Endothelial cell of umbilical vein (primary cell): ENCODE measurements at regions not wholly inside any gene's neighbourhood (a gene's known extent, or its start where the extent isn't known, plus 50 kb on each side); places are given as distances from the start of the nearest gene placed in this dataset.

Experiments used
- BruUV-seq: library from RNA; stranded (reverse); fragments of 400-500 nt; replicated peaks from 2 replicates; lab custom pipeline; 2021; lab: Mats Ljungman, UMichigan
- CTCF ChIA-PET: fragments of 300-600, 350-600 bp; sonication (Branson Sonifier 250); formaldehyde crosslinking; loops from one replicate; lab custom pipeline; 2021; ENCODE audit warnings: antibody characterized with exemption, inconsistent platforms; lab: Charles Lee
- POLR2A ChIA-PET: fragments of 300-600, 350-600 bp; sonication (Branson Sonifier 250); formaldehyde crosslinking; loops from one replicate; lab custom pipeline; 2021; ENCODE audit warnings: antibody characterized with exemption, inconsistent platforms; lab: Charles Lee
- DNase-seq: peaks from one replicate; pipeline ENCODE4 v3.0.0-alpha.2; 2011; ENCODE audit warnings: low read depth, low spot score
- FAIRE-seq: peaks from 2 replicates; lab custom pipeline; 2011; peaks lifted over from hg19 to GRCh38; lab: Jason Lieb, UNC
- H2AFZ ChIP-seq: 2 replicates; pipeline ENCODE4 v1.6.0; 2012; ENCODE audit warnings: low read depth, low read length, control low read depth, inconsistent platforms
- H3K27ac ChIP-seq: 2 replicates; pipeline ENCODE4 v1.5.1; 2011; ENCODE audit warnings: low read depth, mild to moderate bottlenecking, control low read depth, low read length, moderate library complexity; ENCODE audit not compliant: insufficient read depth
- H3K27me3 ChIP-seq, 2 experiments: 2 replicates each; pipeline versions ENCODE4 v1.6.0 to v1.6.1; 2011; ENCODE audit warnings: low read length in 2 of 2, mixed read lengths in 1 of 2; ENCODE audit not compliant: control insufficient read depth in 2 of 2, insufficient read depth in 2 of 2
- H3K36me3 ChIP-seq, 2 experiments: 2 replicates in 1 of 2; 3 replicates in 1 of 2; pipeline ENCODE4 v1.5.1; 2011; ENCODE audit warnings: low read length in 2 of 2, mild to moderate bottlenecking in 1 of 2, moderate library complexity in 1 of 2; ENCODE audit not compliant: control insufficient read depth in 2 of 2, insufficient read depth in 2 of 2; ENCODE audit errors: extremely low read depth in 1 of 2
- H3K4me1 ChIP-seq: 3 replicates; pipeline ENCODE4 v1.5.1; 2011; ENCODE audit warnings: mild to moderate bottlenecking, low read length; ENCODE audit not compliant: control insufficient read depth, insufficient read depth; ENCODE audit errors: extremely low read depth
- H3K4me2 ChIP-seq: 2 replicates; pipeline ENCODE4 v1.6.1; 2011; ENCODE audit warnings: low read length, control low read depth, mixed read lengths; ENCODE audit not compliant: insufficient read depth
- H3K4me3 ChIP-seq, 3 experiments: fragments of 200-600 bp in 1 of 3; sonication (generic), shearing (Covaris generic) in 1 of 3; replicated peaks in 1 of 3; 2 replicates each; pipeline ENCODE4 v1.5.1; 2011 to 2016; ENCODE audit warnings: control low read depth in 3 of 3, low read length in 3 of 3, mild to moderate bottlenecking in 2 of 3, inconsistent platforms in 1 of 3, low read depth in 1 of 3, moderate library complexity in 1 of 3; ENCODE audit not compliant: insufficient read depth in 1 of 3
- H3K79me2 ChIP-seq: 2 replicates; pipeline ENCODE4 v1.6.0; 2012; ENCODE audit warnings: low read length, inconsistent platforms; ENCODE audit not compliant: control insufficient read depth, insufficient read depth
- H3K9ac ChIP-seq: replicated peaks from 2 replicates; pipeline ENCODE3; 2011; ENCODE audit warnings: low read length, control low read depth; ENCODE audit not compliant: insufficient read depth; ENCODE audit errors: extremely low read depth
- H3K9me1 ChIP-seq: replicated peaks from 3 replicates; pipeline ENCODE4 v1.6.0; 2011; ENCODE audit warnings: mild to moderate bottlenecking, low read length; ENCODE audit not compliant: control insufficient read depth, insufficient read depth; ENCODE audit errors: extremely low read depth
- H3K9me3 ChIP-seq: replicated peaks from 2 replicates; pipeline ENCODE4 v1.5.1; 2012; ENCODE audit warnings: low read length, inconsistent platforms; ENCODE audit not compliant: control insufficient read depth, insufficient read depth
- H4K20me1 ChIP-seq: replicated peaks from 2 replicates; pipeline ENCODE3; 2011; ENCODE audit warnings: mild to moderate bottlenecking, low read length; ENCODE audit not compliant: control insufficient read depth, insufficient read depth; ENCODE audit errors: extremely low read depth
- CTCF ChIP-seq, 2 donors: IDR thresholded peaks; 1 replicate in 1 of 2; 2 replicates in 1 of 2; pipeline ENCODE4 v1.5.1; 2011; ENCODE audit warnings: low read length in 2 of 2, mild to moderate bottlenecking in 2 of 2, moderate library complexity in 2 of 2, control low read depth in 1 of 2, inconsistent platforms in 1 of 2, low read depth in 1 of 2; ENCODE audit not compliant: insufficient read depth in 1 of 2; ENCODE audit errors: extremely low read depth in 1 of 2
- EZH2 ChIP-seq: IDR thresholded peaks from 2 replicates; pipeline ENCODE4 v1.6.1; 2012; ENCODE audit warnings: borderline replicate concordance, low read depth, mild to moderate bottlenecking, moderate library complexity, low read length, inconsistent platforms; ENCODE audit not compliant: severe bottlenecking
- FOS ChIP-seq: IDR thresholded peaks from 2 replicates; pipeline ENCODE4 v1.6.1; 2011; ENCODE audit warnings: mild to moderate bottlenecking, low read length, moderate library complexity, borderline replicate concordance; ENCODE audit not compliant: insufficient read depth
- GATA2 ChIP-seq: IDR thresholded peaks from 2 replicates; pipeline ENCODE4 v1.7.0; 2011; ENCODE audit warnings: low read depth, mild to moderate bottlenecking, moderate library complexity, mixed read lengths, low read length; ENCODE audit not compliant: insufficient read length, insufficient read depth
- JUN ChIP-seq: IDR thresholded peaks from 2 replicates; pipeline ENCODE4 v1.6.1; 2011; ENCODE audit warnings: borderline replicate concordance, low read depth; ENCODE audit not compliant: insufficient read length, insufficient read depth
- MAX ChIP-seq: IDR thresholded peaks from 2 replicates; pipeline ENCODE4 v1.6.1; 2011; ENCODE audit not compliant: insufficient read depth, insufficient read length
- MYC ChIP-seq: IDR thresholded peaks from one replicate; pipeline ENCODE4 v1.6.1; 2011; ENCODE audit warnings: mild to moderate bottlenecking, low read depth, low read length
- POLR2A ChIP-seq: IDR thresholded peaks from 2 replicates; pipeline ENCODE4 v1.6.1; 2012; ENCODE audit warnings: low read depth, mild to moderate bottlenecking, control low read depth, low read length
- POLR2AphosphoS5 ChIP-seq: IDR thresholded peaks from 2 replicates; pipeline ENCODE4 v1.6.1; 2012; ENCODE audit warnings: low read depth, mild to moderate bottlenecking, control low read depth, low read length, moderate library complexity; ENCODE audit not compliant: insufficient read depth
- dilution Hi-C: fragments of 300-500 bp; cut with MboI; formaldehyde crosslinking; loops from one replicate; pipeline ENCODE4 v1.15.0; 2019; ENCODE audit warnings: low sequenced_read_pairs; ENCODE audit not compliant: extremely low pct_ligation_motif_present
- intact Hi-C: fragments of 100-400 bp; cut with micrococcal nuclease; formaldehyde crosslinking; loops from one replicate; pipeline ENCODE4 v1.10.0; 2022

GRCh38 chr7:83861-84632 lies 108.3 kb upstream of the FAM20C start:
- H3K27me3 ChIP-seq = no peaks in the 10 kb centered on the region
- FAIRE-seq (no peak), DNase-seq (no peak)
- no TSS peak for BruUV-seq
- H2AFZ ChIP-seq = no peak overlapping the region
- dilution Hi-C loops = no loop called here
- H3K36me3 ChIP-seq = no peaks in the 10 kb centered on the region
- peaks cover 6% of the 10 kb centered on the region for H3K4me1 ChIP-seq
- H3K79me2 ChIP-seq = no peaks in the 10 kb centered on the region
- no peak overlapping the region for H3K27ac ChIP-seq
- H3K4me3 ChIP-seq = no peak overlapping the region
- H3K9ac ChIP-seq = no peak overlapping the region
- TF ChIP-seq JUN (no peak), GATA2 (no peak), FOS (no peak), MYC (no peak), MAX (no peak), POLR2AphosphoS5 (no peak), POLR2A (no peak), EZH2 (no peak), CTCF (IDR thresholded peaks at IDR 0.05; ENCODE audit: extremely low read depth in 1 of 2, insufficient read depth in 1 of 2, low read depth in 1 of 2, low read length in 2 of 2) (no peak)
- ChIA-PET CTCF (no interaction called here), POLR2A (no interaction called here)
- H4K20me1 ChIP-seq = no peaks in the 10 kb centered on the region
- H3K4me2 ChIP-seq = no peak overlapping the region
- H3K9me1 ChIP-seq = no peaks in the 10 kb centered on the region
- H3K9me3 ChIP-seq = no peaks in the 10 kb centered on the region
- intact Hi-C loops = no loop called here
